ENCODE measurements at regions not wholly inside any gene's neighbourhood (a gene's known extent, or its start where the extent isn't known, plus 50 kb on each side); places are given as distances from the start of the nearest gene placed in this dataset.
"Not testable (repeated sequence)": the region's sequence is repeated elsewhere in the genome, so short reads cannot be mapped to it uniquely, and the experiment has no call there.

- CTCF ChIA-PET = no interaction called here
- Mint-ChIP-seq H3K9me3 (ENCODE audit: low read depth) (peaks cover 2% of the 10 kb centered on the region), H3K4me1 (no peaks in the 10 kb centered on the region), H3K4me3 (no peak overlapping the region), H3K36me3 (no peaks in the 10 kb centered on the region), H3K27me3 (no peaks in the 10 kb centered on the region), H3K27ac (no peak overlapping the region)
- ATAC-seq (no peak), DNase-seq (no peak)
Observed at GRCh38 chr21:21929789-21930188, 931.6 kb downstream of the NCAM2 start.

- Mint-ChIP-seq H3K9me3 (ENCODE audit: low read depth) (peaks cover 5% of the 10 kb centered on the region), H3K27ac (no peak overlapping the region), H3K4me1 (no peaks in the 10 kb centered on the region), H3K4me3 (no peak overlapping the region), H3K27me3 (no peaks in the 10 kb centered on the region), H3K36me3 (no peaks in the 10 kb centered on the region)
- no peak for DNase-seq
- no peak for ATAC-seq
- CTCF ChIA-PET = no interaction called here
Observed at GRCh38 chr21:21952566-21952965, 954.4 kb downstream of the NCAM2 start.

- Mint-ChIP-seq H3K4me3 (no peak overlapping the region), H3K9me3 (ENCODE audit: low read depth) (peaks cover 5% of the 10 kb centered on the region), H3K36me3 (no peaks in the 10 kb centered on the region)
Observed at GRCh38 chr21:21955204-21955603, 957.0 kb downstream of the NCAM2 start.

GRCh38 chr21:21957490-21957889 is 959.3 kb downstream of the NCAM2 start:
- H3K27ac Mint-ChIP-seq = no peak overlapping the region
- CTCF ChIA-PET = no interaction called here
- no peaks in the 10 kb centered on the region for H3K36me3 Mint-ChIP-seq
- H3K4me1 Mint-ChIP-seq = no peaks in the 10 kb centered on the region
- ATAC-seq (no peak), DNase-seq (no peak)
- H3K9me3 Mint-ChIP-seq (ENCODE audit: low read depth) = peaks cover 3% of the 10 kb centered on the region
- no peak overlapping the region for H3K4me3 Mint-ChIP-seq
- no peaks in the 10 kb centered on the region for H3K27me3 Mint-ChIP-seq

More at GRCh38 chr21:21955204-21955603, 957.0 kb downstream of the NCAM2 start:
- no peak overlapping the region for H3K27ac Mint-ChIP-seq
- CTCF ChIA-PET = no interaction called here
- H3K4me1 Mint-ChIP-seq = no peaks in the 10 kb centered on the region
- no peak for DNase-seq
- no peaks in the 10 kb centered on the region for H3K27me3 Mint-ChIP-seq
- ATAC-seq = no peak

GRCh38 chr21:21963911-21964310 is 965.7 kb downstream of the NCAM2 start:
- no peak overlapping the region for H3K4me3 Mint-ChIP-seq
- H3K36me3 Mint-ChIP-seq = no peaks in the 10 kb centered on the region
- CTCF ChIA-PET = no interaction called here
- H3K27me3 Mint-ChIP-seq = no peaks in the 10 kb centered on the region
- no peak overlapping the region for H3K27ac Mint-ChIP-seq
- ATAC-seq (no peak), DNase-seq (no peak)
- H3K9me3 Mint-ChIP-seq (ENCODE audit: low read depth) = peaks cover 7% of the 10 kb centered on the region
- H3K4me1 Mint-ChIP-seq = no peaks in the 10 kb centered on the region

GRCh38 chr21:21968810-21969209 is 970.6 kb downstream of the NCAM2 start:
- CTCF ChIA-PET = no interaction called here
- ATAC-seq (no peak), DNase-seq (no peak)
- peaks cover 8% of the 10 kb centered on the region for H3K9me3 Mint-ChIP-seq (ENCODE audit: low read depth)
- no peak overlapping the region for H3K27ac Mint-ChIP-seq
- H3K4me1 Mint-ChIP-seq = no peaks in the 10 kb centered on the region
- no peak overlapping the region for H3K4me3 Mint-ChIP-seq
- H3K36me3 Mint-ChIP-seq = no peaks in the 10 kb centered on the region
- H3K27me3 Mint-ChIP-seq = no peaks in the 10 kb centered on the region

- no peaks in the 10 kb centered on the region for H3K4me1 Mint-ChIP-seq
- CTCF ChIA-PET = no interaction called here
- no peaks in the 10 kb centered on the region for H3K27me3 Mint-ChIP-seq
- ATAC-seq = no peak
- H3K9me3 Mint-ChIP-seq (ENCODE audit: low read depth) = peaks cover 8% of the 10 kb centered on the region
- H3K27ac Mint-ChIP-seq = no peak overlapping the region
- H3K4me3 Mint-ChIP-seq = no peak overlapping the region
- DNase-seq = no peak
- H3K36me3 Mint-ChIP-seq = no peaks in the 10 kb centered on the region
Observed at GRCh38 chr21:21969211-21969610, 971.0 kb downstream of the NCAM2 start.

GRCh38 chr21:21971384-21971783 is 973.2 kb downstream of the NCAM2 start:
- H3K9me3 Mint-ChIP-seq (ENCODE audit: low read depth) = peaks cover 8% of the 10 kb centered on the region

GRCh38 chr21:21973806-21974205 is 975.6 kb downstream of the NCAM2 start:
- Mint-ChIP-seq H3K4me3 (no peak overlapping the region), H3K4me1 (no peaks in the 10 kb centered on the region), H3K27me3 (no peaks in the 10 kb centered on the region), H3K9me3 (ENCODE audit: low read depth) (peaks cover 3% of the 10 kb centered on the region), H3K27ac (no peak overlapping the region), H3K36me3 (no peaks in the 10 kb centered on the region)
- CTCF ChIA-PET = no interaction called here
- DNase-seq = no peak
- no peak for ATAC-seq

More at GRCh38 chr21:21971384-21971783, 973.2 kb downstream of the NCAM2 start:
- Mint-ChIP-seq H3K27me3 (no peaks in the 10 kb centered on the region), H3K4me3 (no peak overlapping the region), H3K4me1 (no peaks in the 10 kb centered on the region), H3K36me3 (no peaks in the 10 kb centered on the region), H3K27ac (no peak overlapping the region)
- CTCF ChIA-PET = no interaction called here
- DNase-seq = no peak
- no peak for ATAC-seq

GRCh38 chr21:21996891-21997290 is 998.7 kb downstream of the NCAM2 start:
- Mint-ChIP-seq H3K27ac (no peak overlapping the region), H3K9me3 (ENCODE audit: low read depth) (peaks cover 16% of the 10 kb centered on the region), H3K27me3 (no peaks in the 10 kb centered on the region), H3K4me3 (no peak overlapping the region), H3K36me3 (no peaks in the 10 kb centered on the region), H3K4me1 (no peaks in the 10 kb centered on the region)
- ATAC-seq = no peak
- CTCF ChIA-PET = no interaction called here
- no peak for DNase-seq

GRCh38 chr21:21997390-21998333 is 999.5 kb downstream of the NCAM2 start:
- Mint-ChIP-seq H3K27ac (peak overlapping the region; percentile 10), H3K27me3 (no peaks in the 10 kb centered on the region), H3K36me3 (no peaks in the 10 kb centered on the region), H3K9me3 (ENCODE audit: low read depth) (peaks cover 16% of the 10 kb centered on the region), H3K4me3 (no peak overlapping the region), H3K4me1 (no peaks in the 10 kb centered on the region)
- DNase-seq (no peak), ATAC-seq (no peak)
- CTCF ChIA-PET = no interaction called here

GRCh38 chr21:22019766-22020165 is 1021.6 kb downstream of the NCAM2 start:
- peaks cover 9% of the 10 kb centered on the region for H3K9me3 Mint-ChIP-seq (ENCODE audit: low read depth)
- no peak overlapping the region for H3K4me3 Mint-ChIP-seq
- ATAC-seq (no peak), DNase-seq (no peak)
- H3K36me3 Mint-ChIP-seq = no peaks in the 10 kb centered on the region
- no peak overlapping the region for H3K27ac Mint-ChIP-seq
- no peaks in the 10 kb centered on the region for H3K27me3 Mint-ChIP-seq
- H3K4me1 Mint-ChIP-seq = no peaks in the 10 kb centered on the region
- CTCF ChIA-PET = no interaction called here

- CTCF ChIA-PET = no interaction called here
- no peak overlapping the region for H3K4me3 Mint-ChIP-seq
- peaks cover 9% of the 10 kb centered on the region for H3K9me3 Mint-ChIP-seq (ENCODE audit: low read depth)
Observed at GRCh38 chr21:22020221-22020620, 1022.0 kb downstream of the NCAM2 start.

GRCh38 chr21:22023896-22024295 is 1025.7 kb downstream of the NCAM2 start:
- H3K4me3 Mint-ChIP-seq; H3K27me3 Mint-ChIP-seq; ATAC-seq; DNase-seq; H3K36me3 Mint-ChIP-seq; H3K4me1 Mint-ChIP-seq; CTCF ChIA-PET; H3K9me3 Mint-ChIP-seq (ENCODE audit: low read depth); H3K27ac Mint-ChIP-seq: not testable (repeated sequence)

More at GRCh38 chr21:22020221-22020620, 1022.0 kb downstream of the NCAM2 start:
- Mint-ChIP-seq H3K27me3 (no peaks in the 10 kb centered on the region), H3K27ac (no peak overlapping the region), H3K4me1 (no peaks in the 10 kb centered on the region), H3K36me3 (no peaks in the 10 kb centered on the region)
- DNase-seq = no peak
- ATAC-seq = no peak

All from activated CD8-positive, alpha-beta memory T cell treated with anti-CD3 and anti-CD28 coated beads, Interleukin-2, amount 10 ng/mL, durations not matched to agents 7 days and 5 days (primary cell).